Mesendoderm (in vitro differentiated cells): ENCODE measurements at regions not wholly inside any gene's neighbourhood (a gene's known extent, or its start where the extent isn't known, plus 50 kb on each side); places are given as distances from the start of the nearest gene placed in this dataset.

Experiments used
- DNase-seq: peaks from one replicate; pipeline ENCODE4 v3.0.0; 2013
- H2AK5ac ChIP-seq: 2 replicates; pipeline ENCODE4 v1.6.1; 2013; ENCODE audit warnings: low read length, inconsistent platforms
- H2BK120ac ChIP-seq: 2 replicates; pipeline ENCODE4 v1.6.1; 2013; ENCODE audit warnings: low read depth, mild to moderate bottlenecking, low read length, moderate library complexity, mixed read lengths
- H2BK15ac ChIP-seq: replicated peaks from 2 replicates; pipeline ENCODE4 v1.6.1; 2013; ENCODE audit warnings: low read depth, mild to moderate bottlenecking, moderate library complexity
- H2BK5ac ChIP-seq: 2 replicates; pipeline ENCODE4 v1.6.1; 2013; ENCODE audit warnings: low read length, inconsistent platforms
- H3K18ac ChIP-seq: 2 replicates; pipeline ENCODE4 v1.6.1; 2013; ENCODE audit warnings: mild to moderate bottlenecking, low read length, mixed read lengths
- H3K23ac ChIP-seq: one replicate; pipeline ENCODE4 v1.6.1; 2013; ENCODE audit warnings: low read length
- H3K27ac ChIP-seq: 2 replicates; pipeline ENCODE4 v1.5.1; 2013; ENCODE audit warnings: low read depth, mild to moderate bottlenecking, inconsistent platforms, low read length, moderate library complexity
- H3K27me3 ChIP-seq: 2 replicates; pipeline ENCODE4 v1.6.1; 2013; ENCODE audit warnings: low read length, control low read depth, mild to moderate bottlenecking, inconsistent platforms; ENCODE audit not compliant: insufficient read depth, poor library complexity
- H3K36me3 ChIP-seq: 2 replicates; pipeline ENCODE4 v1.6.1; 2013; ENCODE audit warnings: low read length, inconsistent platforms; ENCODE audit not compliant: control insufficient read depth, insufficient read depth
- H3K4ac ChIP-seq: one replicate; pipeline ENCODE4 v1.6.1; 2013; ENCODE audit warnings: low read depth, mild to moderate bottlenecking, low read length, moderate library complexity
- H3K4me1 ChIP-seq: 2 replicates; pipeline ENCODE4 v1.6.1; 2013; ENCODE audit warnings: low read depth, low read length, inconsistent platforms; ENCODE audit not compliant: control insufficient read depth
- H3K4me2 ChIP-seq: 2 replicates; pipeline ENCODE4 v1.6.1; 2013; ENCODE audit warnings: low read length
- H3K4me3 ChIP-seq: 2 replicates; pipeline ENCODE4 v1.5.1; 2013; ENCODE audit warnings: mild to moderate bottlenecking, low read length
- H3K56ac ChIP-seq: one replicate; pipeline ENCODE4 v1.6.1; 2013; ENCODE audit warnings: low read length
- H3K79me1 ChIP-seq: 2 replicates; pipeline ENCODE4 v1.6.1; 2013; ENCODE audit warnings: low read length, inconsistent platforms
- H3K79me2 ChIP-seq: 2 replicates; pipeline ENCODE4 v1.6.1; 2013; ENCODE audit warnings: mild to moderate bottlenecking, low read length; ENCODE audit not compliant: control insufficient read depth, insufficient read depth
- H3K9ac ChIP-seq: 2 replicates; pipeline ENCODE4 v1.6.1; 2013; ENCODE audit warnings: low read length, inconsistent platforms
- H4K5ac ChIP-seq: one replicate; pipeline ENCODE4 v1.6.1; 2013; ENCODE audit warnings: low read length
- H4K8ac ChIP-seq: one replicate; pipeline ENCODE4 v1.6.1; 2013; ENCODE audit warnings: low read depth, mild to moderate bottlenecking, control low read depth, low read length, moderate library complexity
- WGBS: extraction: QIAGEN DNeasy Blood & Tissue Kit; methylation state at CpG from one replicate; pipeline ENCODE4 v1.1.7; 2013; ENCODE audit warnings: low lambda C conversion rate, missing lambda C conversion rate; ENCODE audit not compliant: insufficient coverage; ENCODE audit errors: extremely low coverage; 5-methylcytosine and 5-hydroxymethylcytosine counted together

- no peak overlapping the region for H3K56ac ChIP-seq
- no peak overlapping the region for H3K9ac ChIP-seq
- H3K4ac ChIP-seq: no peak overlapping the region
- H3K27ac ChIP-seq: no peak overlapping the region
- no peaks in the 10 kb centered on the region for H3K79me2 ChIP-seq
- H2BK15ac ChIP-seq: no peak overlapping the region
- H3K18ac ChIP-seq: no peak overlapping the region
- WGBS: no CpG with 5 or more reads among the region's 5 CpGs
- no peaks in the 10 kb centered on the region for H3K27me3 ChIP-seq
- no peaks in the 10 kb centered on the region for H3K4me1 ChIP-seq
- no peak overlapping the region for H4K8ac ChIP-seq
- H3K4me3 ChIP-seq: no peak overlapping the region
- no peak overlapping the region for H2BK5ac ChIP-seq
- no peak overlapping the region for H3K23ac ChIP-seq
- peak; percentile 32 for DNase-seq
- no peaks in the 10 kb centered on the region for H3K79me1 ChIP-seq
- no peak overlapping the region for H2BK120ac ChIP-seq
- H3K4me2 ChIP-seq: no peak overlapping the region
- no peak overlapping the region for H2AK5ac ChIP-seq
- H4K5ac ChIP-seq: no peak overlapping the region
- H3K36me3 ChIP-seq: no peaks in the 10 kb centered on the region
These were observed 168.3 kb downstream of the NRP2 start for GRCh38 chr2:205850611-205851010.

- no peak for DNase-seq
- Histone ChIP-seq H3K4me2 (no peak overlapping the region), H2BK120ac (no peak overlapping the region), H3K79me1 (no peaks in the 10 kb centered on the region), H3K79me2 (no peaks in the 10 kb centered on the region), H3K23ac (no peak overlapping the region), H2AK5ac (no peak overlapping the region), H3K4me1 (no peaks in the 10 kb centered on the region), H3K4ac (no peak overlapping the region), H4K8ac (no peak overlapping the region), H3K27ac (no peak overlapping the region), H3K18ac (no peak overlapping the region), H2BK15ac (no peak overlapping the region), H3K56ac (no peak overlapping the region), H3K9ac (no peak overlapping the region), H3K4me3 (no peak overlapping the region), H4K5ac (no peak overlapping the region), H3K27me3 (no peaks in the 10 kb centered on the region), H2BK5ac (no peak overlapping the region), H3K36me3 (no peaks in the 10 kb centered on the region)
- no CpG with 5 or more reads among the region's 5 CpGs for WGBS
These were observed 167.8 kb downstream of the NRP2 start for GRCh38 chr2:205850132-205850531.

- Histone ChIP-seq H3K79me1 (no peaks in the 10 kb centered on the region), H3K4me1 (no peaks in the 10 kb centered on the region), H2BK120ac (no peak overlapping the region), H3K23ac (no peak overlapping the region), H3K36me3 (no peaks in the 10 kb centered on the region), H4K8ac (no peak overlapping the region), H4K5ac (no peak overlapping the region), H2BK5ac (no peak overlapping the region), H3K9ac (no peak overlapping the region), H3K4me3 (no peak overlapping the region), H3K56ac (no peak overlapping the region), H3K27ac (no peak overlapping the region), H3K79me2 (no peaks in the 10 kb centered on the region), H3K4ac (no peak overlapping the region), H3K4me2 (no peak overlapping the region), H2BK15ac (no peak overlapping the region), H2AK5ac (no peak overlapping the region), H3K27me3 (no peaks in the 10 kb centered on the region), H3K18ac (no peak overlapping the region)
- no peak for DNase-seq
- no CpG with 5 or more reads among the region's 5 CpGs for WGBS
These were observed 166.8 kb downstream of the NRP2 start for GRCh38 chr2:205849136-205849535.

- Histone ChIP-seq H3K27me3 (no peaks in the 10 kb centered on the region), H2BK120ac (no peak overlapping the region), H3K27ac (no peak overlapping the region), H3K4me1 (no peaks in the 10 kb centered on the region), H3K79me1 (no peaks in the 10 kb centered on the region), H4K8ac (no peak overlapping the region), H3K4me3 (no peak overlapping the region), H3K18ac (no peak overlapping the region), H3K56ac (no peak overlapping the region), H3K79me2 (no peaks in the 10 kb centered on the region), H3K23ac (no peak overlapping the region), H2BK5ac (no peak overlapping the region), H4K5ac (no peak overlapping the region), H3K9ac (no peak overlapping the region), H2AK5ac (no peak overlapping the region), H3K4me2 (no peak overlapping the region), H3K4ac (no peak overlapping the region), H3K36me3 (no peaks in the 10 kb centered on the region), H2BK15ac (no peak overlapping the region)
- WGBS: no CpG with 5 or more reads among the region's 4 CpGs
- DNase-seq: no peak
These were observed 166.3 kb downstream of the NRP2 start for GRCh38 chr2:205848601-205849000.
